COR-L47 (cell line): ENCODE measurements at regions not wholly inside any gene's neighbourhood (a gene's known extent, or its start where the extent isn't known, plus 50 kb on each side); places are given as distances from the start of the nearest gene placed in this dataset.
A peak's percentile ranks its signal among the peaks of the same experiment; 100 is the strongest.

ENCODE experiments used
- DNase-seq: peaks from one replicate; lab custom pipeline; 2025; lab: John Stamatoyannopoulos, UW

- no peak for DNase-seq
These were observed 71.7 kb upstream of the ZNRF2 start for GRCh38 chr7:30212701-30213111.

GRCh38 chr7:30213637-30214036 lies 70.8 kb upstream of the ZNRF2 start:
- no peak for DNase-seq

GRCh38 chr7:30214651-30215137 lies 69.7 kb upstream of the ZNRF2 start:
- DNase-seq: no peak

- DNase-seq: no peak
These were observed 62.6 kb upstream of the ZNRF2 start for GRCh38 chr7:30221764-30222163.

- DNase-seq: no peak
These were observed 61.7 kb upstream of the ZNRF2 start for GRCh38 chr7:30222515-30223215.

GRCh38 chr7:30223896-30224295 lies 60.5 kb upstream of the ZNRF2 start:
- no peak for DNase-seq

GRCh38 chr7:30224511-30225062 lies 59.8 kb upstream of the ZNRF2 start:
- DNase-seq: no peak

- peak; percentile 24 for DNase-seq
These were observed 58.4 kb upstream of the ZNRF2 start for GRCh38 chr7:30225863-30226613.

GRCh38 chr7:30226614-30227268 lies 57.7 kb upstream of the ZNRF2 start:
- peak; percentile 68 for DNase-seq

- DNase-seq: no peak
These were observed 53.1 kb upstream of the ZNRF2 start for GRCh38 chr7:30231271-30231670.

- DNase-seq: no peak
These were observed 52.0 kb upstream of the ZNRF2 start for GRCh38 chr7:30232391-30232790.
